ENCODE measurements at regions not wholly inside any gene's neighbourhood (a gene's known extent, or its start where the extent isn't known, plus 50 kb on each side); places are given as distances from the start of the nearest gene placed in this dataset.

DNA sequence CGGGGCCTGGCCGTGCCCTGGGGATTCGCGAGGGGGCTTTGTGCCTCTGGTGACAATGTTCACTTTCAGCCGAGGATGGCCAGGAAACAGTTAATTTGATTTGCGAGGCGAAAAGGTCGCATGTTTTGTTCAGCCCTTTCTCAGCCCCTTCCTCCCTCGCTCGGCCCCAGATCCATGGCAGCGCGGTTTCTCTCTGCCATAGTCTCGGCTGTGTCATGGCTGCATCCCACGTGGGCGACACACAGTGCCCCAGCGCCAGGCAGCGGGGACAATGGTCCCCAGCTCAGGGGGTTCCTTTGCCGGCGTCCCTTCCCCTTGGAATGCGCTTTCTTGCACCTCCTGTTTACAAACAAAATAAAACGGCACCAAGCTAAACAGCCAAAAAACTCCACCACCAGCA, 370.3 kb upstream of the IRX2 start:
- TF ChIP-seq, protein P1, sequence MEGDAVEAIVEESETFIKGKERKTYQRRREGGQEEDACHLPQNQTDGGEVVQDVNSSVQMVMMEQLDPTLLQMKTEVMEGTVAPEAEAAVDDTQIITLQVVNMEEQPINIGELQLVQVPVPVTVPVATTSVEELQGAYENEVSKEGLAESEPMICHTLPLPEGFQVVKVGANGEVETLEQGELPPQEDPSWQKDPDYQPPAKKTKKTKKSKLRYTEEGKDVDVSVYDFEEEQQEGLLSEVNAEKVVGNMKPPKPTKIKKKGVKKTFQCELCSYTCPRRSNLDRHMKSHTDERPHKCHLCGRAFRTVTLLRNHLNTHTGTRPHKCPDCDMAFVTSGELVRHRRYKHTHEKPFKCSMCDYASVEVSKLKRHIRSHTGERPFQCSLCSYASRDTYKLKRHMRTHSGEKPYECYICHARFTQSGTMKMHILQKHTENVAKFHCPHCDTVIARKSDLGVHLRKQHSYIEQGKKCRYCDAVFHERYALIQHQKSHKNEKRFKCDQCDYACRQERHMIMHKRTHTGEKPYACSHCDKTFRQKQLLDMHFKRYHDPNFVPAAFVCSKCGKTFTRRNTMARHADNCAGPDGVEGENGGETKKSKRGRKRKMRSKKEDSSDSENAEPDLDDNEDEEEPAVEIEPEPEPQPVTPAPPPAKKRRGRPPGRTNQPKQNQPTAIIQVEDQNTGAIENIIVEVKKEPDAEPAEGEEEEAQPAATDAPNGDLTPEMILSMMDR (IDR thresholded peaks at IDR 0.05): no peak
- TF ChIP-seq POLR2A (IDR thresholded peaks at IDR 0.05): no peak
- ATAC-seq (no peak), DNase-seq (no peak)
- intact Hi-C loops (cut with DNase I): no loop called here
- H3K27me3 ChIP-seq: peaks cover 0 to 17% of the 10 kb centered on the region in 2 donors
- no peak overlapping the region for H3K27ac ChIP-seq
- H3K9me3 ChIP-seq: no peaks in the 10 kb centered on the region
- H3K4me3 ChIP-seq: no peak overlapping the region
- no peaks in the 10 kb centered on the region for H3K36me3 ChIP-seq (replicated peaks in 1 of 2; ENCODE audit: insufficient read depth in 1 of 2, low read depth in 2 of 2)
- WGBS, 2 donors: 0 to 3% methylated on average over 7 to 21 of the region's 21 CpGs
- H3K4me1 ChIP-seq: no peaks in the 10 kb centered on the region

DNA sequence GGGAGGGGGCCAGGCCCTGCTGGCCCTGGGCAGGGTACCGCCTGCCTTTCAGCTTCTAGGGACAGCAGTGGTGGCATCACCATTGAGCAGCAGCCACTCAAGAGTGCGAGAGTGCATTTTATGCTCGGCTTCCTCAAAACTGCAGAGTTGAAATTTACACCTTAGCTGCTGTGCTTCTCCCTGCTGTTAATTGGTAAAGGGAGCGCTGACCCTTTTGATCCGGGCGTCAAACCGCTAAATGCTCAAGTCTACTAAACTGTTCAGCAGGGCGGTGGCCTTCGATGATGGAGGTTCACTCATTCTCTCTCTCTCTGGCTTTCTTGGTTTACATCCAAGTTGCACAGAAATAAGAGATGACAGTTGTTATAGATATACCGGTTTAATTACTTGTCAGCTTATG, 368.6 kb upstream of the IRX2 start:
- DNase-seq (no peak), ATAC-seq (no peak)
- TF ChIP-seq POLR2A (IDR thresholded peaks at IDR 0.05): no peak
- TF ChIP-seq, protein P1 (IDR thresholded peaks at IDR 0.05): no peak
- Histone ChIP-seq H3K36me3 (replicated peaks in 1 of 2; ENCODE audit: insufficient read depth in 1 of 2, low read depth in 2 of 2) (no peaks in the 10 kb centered on the region), H3K27ac (no peak overlapping the region), H3K9me3 (no peaks in the 10 kb centered on the region), H3K4me3 (no peak overlapping the region), H3K27me3 (peaks cover 0 to 20% of the 10 kb centered on the region in 2 donors), H3K4me1 (no peaks in the 10 kb centered on the region)
- intact Hi-C loops (cut with DNase I): no loop called here
- WGBS, 2 donors: 15 to 16% methylated on average over 9 to 10 of the region's 10 CpGs

DNA sequence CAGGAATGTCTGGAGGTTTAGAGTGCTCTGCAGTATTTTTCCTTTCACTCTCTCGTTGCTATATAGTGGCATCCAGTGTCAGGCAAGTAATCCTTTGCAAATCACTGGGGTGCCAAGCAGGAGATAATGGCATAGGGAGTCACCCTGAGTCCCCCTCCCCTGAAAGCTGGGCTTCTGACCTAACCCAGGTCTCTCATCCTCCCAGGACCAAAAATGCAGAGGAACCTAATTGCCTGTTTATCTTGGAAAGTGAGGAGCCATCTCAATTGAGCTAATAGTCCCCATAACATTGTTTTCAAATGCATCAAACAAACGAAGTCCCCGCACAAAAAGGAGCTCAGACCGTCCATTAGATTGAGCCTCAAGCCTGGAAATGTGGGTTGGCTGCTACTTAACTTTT, 368.0 kb upstream of the IRX2 start:
- ATAC-seq (no peak), DNase-seq (no peak)
- WGBS, 2 donors: 3 to 4% methylated on average over 4 of the region's 4 CpGs
- Histone ChIP-seq H3K27ac (no peak overlapping the region), H3K27me3 (peaks cover 0 to 20% of the 10 kb centered on the region in 2 donors), H3K36me3 (replicated peaks in 1 of 2; ENCODE audit: insufficient read depth in 1 of 2, low read depth in 2 of 2) (no peaks in the 10 kb centered on the region), H3K4me3 (no peak overlapping the region), H3K9me3 (no peaks in the 10 kb centered on the region), H3K4me1 (no peaks in the 10 kb centered on the region)
- TF ChIP-seq, protein P1 (IDR thresholded peaks at IDR 0.05): no peak
- TF ChIP-seq POLR2A (IDR thresholded peaks at IDR 0.05): no peak
- intact Hi-C loops (cut with DNase I): no loop called here

DNA sequence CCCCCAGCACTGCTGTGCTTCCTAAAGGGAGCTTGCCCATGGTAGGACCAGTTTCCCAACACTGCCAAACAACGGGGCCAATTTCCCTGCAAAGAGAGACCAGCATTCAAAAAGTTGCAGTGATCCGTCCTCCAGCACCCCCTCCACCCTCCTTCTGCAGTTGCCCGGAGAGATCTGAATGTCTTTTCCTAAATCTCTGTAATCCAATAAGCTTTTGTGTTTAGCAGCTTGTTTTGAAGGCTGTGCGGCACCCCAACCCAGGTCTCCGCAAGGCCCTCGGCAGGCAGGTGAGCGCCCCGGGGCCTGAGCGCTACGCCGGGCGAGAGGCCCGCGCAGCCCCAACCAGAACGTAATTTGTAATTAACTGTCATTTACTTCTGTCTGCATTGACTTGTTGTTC, 366.9 kb upstream of the IRX2 start:
- intact Hi-C loops (cut with DNase I): no loop called here
- H3K36me3 ChIP-seq (replicated peaks in 1 of 2; ENCODE audit: insufficient read depth in 1 of 2, low read depth in 2 of 2): no peaks in the 10 kb centered on the region
- WGBS, 2 donors: 16 to 40% methylated on average over 15 of the region's 15 CpGs

DNA sequence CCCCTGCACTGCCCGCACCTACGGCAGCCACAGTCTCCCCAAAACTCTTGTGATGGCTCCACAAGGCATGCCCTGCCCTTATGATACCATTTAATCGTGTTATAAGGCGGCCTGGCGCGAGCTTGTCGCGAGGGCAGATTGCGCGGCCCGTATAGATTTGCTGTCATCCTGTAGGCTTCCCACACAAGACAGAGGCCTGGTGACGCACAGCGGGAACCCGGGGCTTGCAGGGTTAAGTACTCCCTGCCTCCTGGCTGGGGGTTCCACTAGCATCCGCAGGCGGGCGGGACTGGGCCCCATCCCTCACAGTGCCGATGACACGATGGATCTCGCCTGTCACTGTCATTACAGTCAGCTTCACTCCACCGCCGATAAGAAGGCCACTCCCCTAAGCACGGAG, 364.9 kb upstream of the IRX2 start:
- no peaks in the 10 kb centered on the region for H3K36me3 ChIP-seq (replicated peaks in 1 of 2; ENCODE audit: insufficient read depth in 1 of 2, low read depth in 2 of 2)
- no peaks in the 10 kb centered on the region for H3K9me3 ChIP-seq
- intact Hi-C loops (cut with DNase I): no loop called here
- H3K4me3 ChIP-seq: no peak overlapping the region
- H3K27me3 ChIP-seq: peaks cover 0 to 13% of the 10 kb centered on the region in 2 donors
- no peaks in the 10 kb centered on the region for H3K4me1 ChIP-seq
- 4 to 5% methylated on average over 23 of the region's 23 CpGs for WGBS, 2 donors
- TF ChIP-seq, protein P1 (IDR thresholded peaks at IDR 0.05): no peak
- no peak for TF ChIP-seq POLR2A (IDR thresholded peaks at IDR 0.05)
- DNase-seq (no peak), ATAC-seq (no peak)
- H3K27ac ChIP-seq: no peak overlapping the region

More for the DNA sequence above, 366.9 kb upstream of the IRX2 start:
- Histone ChIP-seq H3K9me3 (no peaks in the 10 kb centered on the region), H3K4me1 (no peaks in the 10 kb centered on the region), H3K4me3 (no peak overlapping the region), H3K27ac (no peak overlapping the region), H3K27me3 (peaks cover 0 to 18% of the 10 kb centered on the region in 2 donors)
- no peak for ATAC-seq
- no peak for DNase-seq
- TF ChIP-seq, protein P1 (IDR thresholded peaks at IDR 0.05): no peak
- no peak for TF ChIP-seq POLR2A (IDR thresholded peaks at IDR 0.05)

Measured in body of pancreas (tissue), 4 donors.